GM21619 (cell line): ENCODE measurements at regions not wholly inside any gene's neighbourhood (a gene's known extent, or its start where the extent isn't known, plus 50 kb on each side); places are given as distances from the start of the nearest gene placed in this dataset.
"Not testable (repeated sequence)": the region's sequence is repeated elsewhere in the genome, so short reads cannot be mapped to it uniquely, and the experiment has no call there.

ENCODE experiments used
- ATAC-seq: cut with Tn5 transposase; IDR thresholded peaks from one replicate; pipeline ENCODE4 v1.9.1; 2021; ENCODE audit not compliant: unreplicated experiment

- ATAC-seq = no peak
These were observed 1532.0 kb downstream of the PCDH18 start for GRCh38 chr4:136000246-136000645.

- no peak for ATAC-seq
These were observed 1537.9 kb downstream of the PCDH18 start for GRCh38 chr4:135994360-135994759.

GRCh38 chr4:135976860-135977259 lies 1555.4 kb downstream of the PCDH18 start:
- ATAC-seq = no peak

- ATAC-seq = no peak
These were observed 1565.4 kb downstream of the PCDH18 start for GRCh38 chr4:135966936-135967335.

- ATAC-seq = no peak
These were observed 1569.3 kb downstream of the PCDH18 start for GRCh38 chr4:135963009-135963408.

DNA sequence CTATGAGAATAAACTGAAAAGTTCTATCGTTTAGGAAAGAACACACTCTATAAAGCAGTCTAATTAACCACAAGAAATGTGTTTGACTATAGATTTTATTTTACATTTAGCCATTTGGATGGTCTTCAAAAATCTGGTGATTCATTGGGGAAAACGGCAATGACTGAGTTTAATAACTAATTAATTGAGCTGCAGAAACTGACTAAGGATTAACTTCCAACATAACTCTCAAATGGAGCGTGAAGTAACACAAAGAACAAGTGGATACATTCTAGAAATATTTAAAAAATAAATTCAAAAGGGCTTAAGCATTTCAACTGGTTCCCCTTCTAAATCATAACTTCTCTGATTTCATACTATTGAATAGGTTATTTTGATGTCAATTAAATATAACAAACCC lies 1582.4 kb downstream of the PCDH18 start:
- no peak for ATAC-seq

- no peak for ATAC-seq
These were observed 1583.5 kb downstream of the PCDH18 start for GRCh38 chr4:135948797-135949196.

DNA sequence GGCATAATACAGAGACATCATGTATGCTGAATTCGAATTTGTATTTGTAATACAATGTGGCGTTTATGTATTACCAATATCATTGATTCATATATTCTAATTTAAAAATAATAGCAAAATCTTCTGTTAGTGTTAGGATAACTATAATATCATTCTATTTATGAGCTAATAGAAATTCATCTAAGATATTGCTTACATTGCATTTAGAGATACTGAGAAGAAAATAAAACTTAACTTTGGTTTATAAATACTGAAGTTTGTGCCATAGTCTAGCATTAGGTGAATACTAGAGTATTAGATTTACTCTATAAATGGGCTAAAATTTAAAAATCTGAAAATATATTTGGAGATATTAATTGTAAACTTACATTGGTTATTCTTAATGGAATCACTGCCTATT lies 1590.6 kb downstream of the PCDH18 start:
- no peak for ATAC-seq

DNA sequence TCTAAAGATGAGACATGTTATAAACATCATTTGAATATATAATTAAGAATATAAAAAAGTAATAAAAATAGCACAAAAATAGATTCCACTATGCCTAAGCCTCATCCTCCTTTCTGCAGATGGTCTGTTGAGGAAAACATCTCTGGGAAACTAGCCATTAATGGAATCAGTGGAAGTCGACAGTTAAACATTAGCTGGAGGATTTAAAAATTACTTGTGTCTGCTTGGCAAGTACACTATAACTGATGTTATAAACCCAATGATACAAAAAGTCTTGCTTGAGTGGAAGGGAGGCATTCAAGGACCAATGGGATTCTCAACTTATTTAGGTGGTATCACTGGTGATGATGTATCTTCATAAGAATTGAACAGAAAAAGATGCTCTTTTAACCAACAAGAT lies 1598.3 kb downstream of the PCDH18 start:
- ATAC-seq = no peak

GRCh38 chr4:135927651-135928050 lies 1604.6 kb downstream of the PCDH18 start:
- no peak for ATAC-seq

DNA sequence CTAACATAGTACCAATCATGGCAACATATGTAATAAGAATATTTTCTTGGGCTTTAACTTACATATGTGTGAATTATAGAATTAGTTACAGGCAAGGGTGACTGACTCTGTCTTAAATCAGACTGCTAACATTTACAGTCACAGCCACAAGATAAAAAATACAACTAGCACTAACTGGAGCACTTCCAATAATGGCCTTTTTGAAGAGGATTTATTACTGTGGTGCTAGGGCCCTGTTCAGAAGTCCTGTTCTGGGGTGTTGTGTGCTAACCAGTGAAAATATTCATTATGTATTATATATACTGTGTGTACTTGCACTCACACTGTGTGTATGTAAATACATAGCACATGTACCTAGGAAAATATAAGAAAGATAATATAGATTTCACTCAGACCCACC lies 1611.2 kb downstream of the PCDH18 start:
- ATAC-seq = no peak

GRCh38 chr4:135917011-135917410 lies 1615.3 kb downstream of the PCDH18 start:
- ATAC-seq = no peak

DNA sequence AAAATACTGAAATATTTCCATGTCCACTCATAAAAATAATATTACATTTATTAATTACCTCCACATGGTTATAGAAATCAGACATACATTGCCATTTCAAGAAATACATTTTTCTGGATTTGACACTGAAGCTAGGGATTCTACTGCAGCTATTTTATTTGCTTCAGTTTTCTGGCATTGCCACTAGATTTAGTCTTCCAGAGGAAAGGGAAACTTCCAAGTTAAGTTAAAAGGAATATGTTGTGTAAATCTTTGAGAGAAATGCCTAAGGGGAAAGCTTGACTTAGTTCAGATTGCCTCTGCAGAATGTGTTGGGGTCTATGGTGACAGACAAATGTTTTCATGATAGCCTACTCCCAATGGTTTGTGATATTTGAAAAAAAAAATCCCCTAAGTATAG lies 1631.3 kb downstream of the PCDH18 start:
- ATAC-seq = no peak

DNA sequence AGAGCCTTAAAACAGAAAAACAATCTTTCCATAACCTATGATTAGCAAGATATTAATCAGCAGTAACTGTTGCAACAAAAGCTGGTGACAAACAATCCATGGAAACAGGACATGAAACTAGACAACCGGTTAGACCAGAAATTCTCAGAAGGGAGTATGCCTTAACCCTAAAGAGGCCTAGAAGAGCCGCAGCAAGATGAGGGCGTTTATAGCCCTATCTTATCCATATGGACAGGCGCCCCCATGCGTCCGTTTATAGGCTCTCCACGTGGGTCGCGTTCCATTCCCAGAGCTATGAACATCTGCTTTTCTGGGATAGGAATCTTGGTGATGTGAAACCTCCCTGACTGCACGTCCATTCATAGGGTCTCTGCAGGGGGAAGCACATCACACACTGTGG lies 1662.7 kb upstream of the PABPC4L start:
- ATAC-seq = not testable (repeated sequence)

DNA sequence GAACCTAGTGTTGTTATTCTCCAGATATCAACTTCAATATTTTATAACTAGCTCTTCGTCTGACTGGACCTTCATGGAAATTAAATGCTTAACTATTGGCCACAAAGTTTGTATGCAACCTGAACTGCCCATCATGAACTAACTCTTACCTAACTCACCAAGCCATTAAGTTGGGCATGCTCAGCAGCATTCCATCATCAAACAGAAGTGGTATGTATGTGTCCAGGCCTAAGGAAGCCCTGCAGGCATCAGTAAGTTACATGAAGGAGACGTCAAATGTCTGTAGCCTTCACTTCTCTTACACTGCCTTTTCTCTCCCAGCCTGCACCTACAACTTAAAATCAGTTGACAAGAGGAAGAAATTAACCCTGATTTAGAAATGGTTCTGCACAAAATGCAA lies 1639.2 kb upstream of the PABPC4L start:
- no peak for ATAC-seq

DNA sequence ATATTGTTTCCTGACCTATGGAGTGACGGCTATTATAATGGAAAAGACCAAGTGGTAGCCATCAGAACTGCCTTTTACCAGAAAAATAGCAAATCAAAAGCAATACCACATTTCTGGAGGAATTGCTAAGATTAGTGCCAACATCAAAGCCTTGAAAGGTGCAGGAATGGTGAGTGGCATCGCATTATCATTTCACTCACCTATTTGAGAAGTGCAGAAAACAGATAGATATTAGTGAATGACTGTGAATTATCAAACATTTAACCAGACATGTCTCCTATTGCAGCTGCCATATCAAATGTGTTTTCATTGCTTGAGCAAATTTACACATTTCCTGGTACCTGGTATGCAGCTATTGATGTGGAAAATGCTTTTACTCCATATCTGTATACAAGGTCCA lies 1638.1 kb upstream of the PABPC4L start:
- ATAC-seq = no peak

- ATAC-seq = no peak
These were observed 1637.3 kb upstream of the PABPC4L start for GRCh38 chr4:135838889-135839288.

- ATAC-seq = no peak
These were observed 1632.9 kb upstream of the PABPC4L start for GRCh38 chr4:135834471-135834870.

DNA sequence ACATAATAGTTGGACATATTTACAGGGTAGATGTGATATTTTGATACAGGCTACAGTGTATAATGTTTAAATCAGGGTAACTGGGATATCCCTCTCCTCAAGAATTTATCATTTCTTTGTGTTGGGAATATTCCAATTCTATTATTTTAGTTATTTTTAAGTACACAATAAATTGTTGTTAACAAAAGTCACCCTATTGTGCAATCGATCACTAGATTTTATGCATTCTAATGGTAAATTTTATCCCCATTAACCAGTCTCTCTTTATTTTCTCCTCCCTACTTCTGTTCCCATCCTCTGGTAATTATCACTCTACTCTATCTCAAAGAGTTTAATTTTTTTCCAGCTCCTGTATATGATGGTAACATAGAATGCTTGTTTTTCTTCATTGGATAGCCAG lies 1631.9 kb upstream of the PABPC4L start:
- no peak for ATAC-seq

- ATAC-seq = no peak
These were observed 1623.2 kb upstream of the PABPC4L start for GRCh38 chr4:135824759-135825296.

DNA sequence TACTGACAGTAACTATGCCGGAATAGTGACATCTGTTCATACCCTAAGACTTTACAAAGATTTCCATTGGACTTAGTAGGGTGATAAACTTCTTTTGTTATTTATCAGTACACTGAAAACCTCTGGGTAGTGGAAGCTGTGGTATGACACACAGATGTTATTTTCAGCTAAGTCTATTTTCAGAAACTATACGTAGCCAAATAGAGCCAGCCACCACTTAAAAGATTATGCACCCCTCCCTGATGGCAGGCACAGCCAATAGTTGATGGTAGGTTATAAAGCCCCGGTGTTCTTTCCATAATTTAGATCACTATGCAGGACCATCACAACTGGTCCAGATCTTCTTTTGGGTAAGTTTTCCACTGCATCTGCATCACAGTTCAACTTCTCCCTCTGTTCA lies 1603.2 kb upstream of the PABPC4L start:
- ATAC-seq = no peak

GRCh38 chr4:135777361-135777760 lies 1575.8 kb upstream of the PABPC4L start:
- ATAC-seq = no peak

- no peak for ATAC-seq
These were observed 1574.3 kb upstream of the PABPC4L start for GRCh38 chr4:135775909-135776308.

DNA sequence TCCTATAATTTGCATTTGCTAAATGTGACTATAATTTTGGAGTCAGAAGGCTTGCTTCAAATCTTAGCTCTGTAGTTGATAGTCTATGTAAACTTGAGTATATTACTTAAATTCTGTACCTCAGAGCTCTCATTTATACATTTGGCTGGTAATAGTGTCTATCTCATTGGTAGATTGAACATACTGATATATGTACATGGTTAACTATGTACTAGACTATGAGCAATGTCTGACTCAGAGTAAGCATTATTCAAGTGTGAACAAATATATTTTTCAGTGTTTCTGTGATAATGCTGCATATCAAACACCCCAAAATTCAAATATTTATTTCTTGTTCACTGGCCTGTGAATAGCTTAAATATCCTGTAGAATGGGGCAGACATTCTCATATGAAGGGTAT lies 1568.9 kb upstream of the PABPC4L start:
- no peak for ATAC-seq
